Dedifferentiated amniotic fluid mesenchymal stem cell (primary cell): ENCODE measurements at regions not wholly inside any gene's neighbourhood (a gene's known extent, or its start where the extent isn't known, plus 50 kb on each side); places are given as distances from the start of the nearest gene placed in this dataset.

Source experiments
- DNase-seq: peaks from one replicate; pipeline ENCODE4 v3.0.0-alpha.2; 2016; ENCODE audit errors: extremely low spot score

- DNase-seq, result no peak
Observed at GRCh38 chr7:18153183-18153748, 125.6 kb upstream of the PRPS1L1 start.

GRCh38 chr7:18154726-18155125 is 127.1 kb upstream of the PRPS1L1 start:
- DNase-seq, result no peak

- DNase-seq, result no peak
Observed at GRCh38 chr7:18157233-18157632, 129.6 kb upstream of the PRPS1L1 start.

GRCh38 chr7:18162657-18163056 is 135.0 kb upstream of the PRPS1L1 start:
- DNase-seq, result no peak

- no peak for DNase-seq
Observed at GRCh38 chr7:18163091-18163490, 135.4 kb upstream of the PRPS1L1 start.

GRCh38 chr7:18165166-18165565 is 137.5 kb upstream of the PRPS1L1 start:
- DNase-seq, result peak; percentile 67

- no peak for DNase-seq
Observed at GRCh38 chr7:18166002-18166401, 138.4 kb upstream of the PRPS1L1 start.

- DNase-seq, result no peak
Observed at GRCh38 chr7:18167815-18168214, 140.2 kb upstream of the PRPS1L1 start.

- DNase-seq, result no peak
Observed at GRCh38 chr7:18174996-18175395, 147.3 kb upstream of the PRPS1L1 start.

- DNase-seq, result no peak
Observed at GRCh38 chr7:18175801-18176450, 148.3 kb upstream of the PRPS1L1 start.

- no peak for DNase-seq
Observed at GRCh38 chr7:18177129-18177814, 149.6 kb upstream of the PRPS1L1 start.

GRCh38 chr7:18177815-18178660 is 150.4 kb upstream of the PRPS1L1 start:
- DNase-seq, result peak; percentile 78

- DNase-seq, result peak; percentile 31
Observed at GRCh38 chr7:18179093-18179492, 151.4 kb upstream of the PRPS1L1 start.

GRCh38 chr7:18180685-18181084 is 153.0 kb upstream of the PRPS1L1 start:
- DNase-seq, result no peak

GRCh38 chr7:18189500-18190126 is 162.0 kb upstream of the PRPS1L1 start:
- no peak for DNase-seq

- DNase-seq, result no peak
Observed at GRCh38 chr7:18191341-18191740, 163.7 kb upstream of the PRPS1L1 start.

GRCh38 chr7:18191862-18192625 is 164.4 kb upstream of the PRPS1L1 start:
- no peak for DNase-seq

GRCh38 chr7:18194616-18195015 is 167.0 kb upstream of the PRPS1L1 start:
- no peak for DNase-seq

- no peak for DNase-seq
Observed at GRCh38 chr7:18196638-18197037, 169.0 kb upstream of the PRPS1L1 start.

- DNase-seq, result no peak
Observed at GRCh38 chr7:18198868-18199267, 171.2 kb upstream of the PRPS1L1 start.

- no peak for DNase-seq
Observed at GRCh38 chr7:18200266-18200665, 172.6 kb upstream of the PRPS1L1 start.
